ENCODE measurements at regions not wholly inside any gene's neighbourhood (a gene's known extent, or its start where the extent isn't known, plus 50 kb on each side); places are given as distances from the start of the nearest gene placed in this dataset.

DNA sequence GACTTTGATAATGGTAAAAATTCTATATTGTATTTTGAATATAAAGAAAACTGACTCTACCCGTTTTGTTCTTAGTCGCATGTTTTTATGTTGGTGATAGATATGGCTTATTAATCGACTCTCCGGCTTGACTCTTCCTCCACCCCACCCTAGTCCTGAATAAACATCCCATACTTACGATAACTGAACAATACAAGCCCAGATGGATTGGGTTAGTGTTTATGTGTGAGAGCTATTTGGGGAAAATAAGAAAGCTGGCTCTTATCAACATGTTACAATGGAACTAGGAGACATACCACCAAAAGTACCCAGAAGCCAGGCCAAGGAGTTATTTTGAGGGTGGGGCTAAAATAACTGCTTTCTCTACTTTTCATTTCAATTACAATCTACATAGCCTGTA lies 796.3 kb downstream of the DIAPH3 start:
- TF ChIP-seq, protein P1, sequence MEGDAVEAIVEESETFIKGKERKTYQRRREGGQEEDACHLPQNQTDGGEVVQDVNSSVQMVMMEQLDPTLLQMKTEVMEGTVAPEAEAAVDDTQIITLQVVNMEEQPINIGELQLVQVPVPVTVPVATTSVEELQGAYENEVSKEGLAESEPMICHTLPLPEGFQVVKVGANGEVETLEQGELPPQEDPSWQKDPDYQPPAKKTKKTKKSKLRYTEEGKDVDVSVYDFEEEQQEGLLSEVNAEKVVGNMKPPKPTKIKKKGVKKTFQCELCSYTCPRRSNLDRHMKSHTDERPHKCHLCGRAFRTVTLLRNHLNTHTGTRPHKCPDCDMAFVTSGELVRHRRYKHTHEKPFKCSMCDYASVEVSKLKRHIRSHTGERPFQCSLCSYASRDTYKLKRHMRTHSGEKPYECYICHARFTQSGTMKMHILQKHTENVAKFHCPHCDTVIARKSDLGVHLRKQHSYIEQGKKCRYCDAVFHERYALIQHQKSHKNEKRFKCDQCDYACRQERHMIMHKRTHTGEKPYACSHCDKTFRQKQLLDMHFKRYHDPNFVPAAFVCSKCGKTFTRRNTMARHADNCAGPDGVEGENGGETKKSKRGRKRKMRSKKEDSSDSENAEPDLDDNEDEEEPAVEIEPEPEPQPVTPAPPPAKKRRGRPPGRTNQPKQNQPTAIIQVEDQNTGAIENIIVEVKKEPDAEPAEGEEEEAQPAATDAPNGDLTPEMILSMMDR (IDR thresholded peaks at IDR 0.05): no peak
- no peak for TF ChIP-seq POLR2A (IDR thresholded peaks at IDR 0.05)
